ENCODE measurements at regions not wholly inside any gene's neighbourhood (a gene's known extent, or its start where the extent isn't known, plus 50 kb on each side); places are given as distances from the start of the nearest gene placed in this dataset.

- no peak overlapping the region for H3K4ac ChIP-seq (ENCODE audit: low read depth in 1 of 2, low read length in 2 of 2)
- H4K91ac ChIP-seq (ENCODE audit: low read length) = no peak overlapping the region
- H3K23ac ChIP-seq (ENCODE audit: low read length in 2 of 2) = no peak overlapping the region
- H4K8ac ChIP-seq (ENCODE audit: low read length) = no peak overlapping the region
- no peak overlapping the region for H2BK120ac ChIP-seq (ENCODE audit: low read depth, low read length)
- no peak overlapping the region for H3K4me2 ChIP-seq (ENCODE audit: low read length, poor library complexity, severe bottlenecking)
- no peak overlapping the region for H2BK5ac ChIP-seq (ENCODE audit: low read depth, low read length, poor library complexity, severe bottlenecking)
- H2BK15ac ChIP-seq (ENCODE audit: low read depth, poor library complexity, severe bottlenecking) = no peak overlapping the region
- no peak for DNase-seq
- no peak overlapping the region for H3K18ac ChIP-seq (ENCODE audit: low read depth in 1 of 2, low read length in 2 of 2)
- H3K79me1 ChIP-seq (replicated peaks; ENCODE audit: low read length, poor library complexity, severe bottlenecking) = no peaks in the 10 kb centered on the region
- no peak overlapping the region for H2AK5ac ChIP-seq (ENCODE audit: low read length, severe bottlenecking)
- H3K4me1 ChIP-seq (ENCODE audit: control insufficient read depth, insufficient read depth, low read depth, low read length) = peaks cover 10% of the 10 kb centered on the region
- H3K36me3 ChIP-seq (ENCODE audit: control insufficient read depth in 1 of 2, insufficient read depth in 2 of 2, low read depth in 1 of 2, low read length in 2 of 2) = no peaks in the 10 kb centered on the region
- no peak overlapping the region for H2AFZ ChIP-seq (ENCODE audit: low read depth, low read length)
- H3K27me3 ChIP-seq (ENCODE audit: control insufficient read depth in 1 of 2, insufficient read depth in 1 of 2, low read length in 2 of 2) = peaks cover 0 to 7% of the 10 kb centered on the region in 2 experiments
- H3K9me3 ChIP-seq (ENCODE audit: control insufficient read depth, low read length) = no peaks in the 10 kb centered on the region
- H3K4me3 ChIP-seq (ENCODE audit: insufficient read depth in 1 of 2, low read depth in 1 of 2, low read length in 2 of 2) = no peak overlapping the region
- no peak overlapping the region for H3K27ac ChIP-seq (ENCODE audit: low read length, poor library complexity, severe bottlenecking)
- H3K9ac ChIP-seq (ENCODE audit: low read length) = no peak overlapping the region
- H3K14ac ChIP-seq (ENCODE audit: low read length in 2 of 2) = no peak overlapping the region
- WGBS = 81% methylated on average over 6 of the region's 6 CpGs
- H2BK12ac ChIP-seq (ENCODE audit: low read length in 2 of 2) = no peak overlapping the region
These were observed 131.6 kb upstream of the POU3F1 start for GRCh38 chr1:38178216-38178615.

DNA sequence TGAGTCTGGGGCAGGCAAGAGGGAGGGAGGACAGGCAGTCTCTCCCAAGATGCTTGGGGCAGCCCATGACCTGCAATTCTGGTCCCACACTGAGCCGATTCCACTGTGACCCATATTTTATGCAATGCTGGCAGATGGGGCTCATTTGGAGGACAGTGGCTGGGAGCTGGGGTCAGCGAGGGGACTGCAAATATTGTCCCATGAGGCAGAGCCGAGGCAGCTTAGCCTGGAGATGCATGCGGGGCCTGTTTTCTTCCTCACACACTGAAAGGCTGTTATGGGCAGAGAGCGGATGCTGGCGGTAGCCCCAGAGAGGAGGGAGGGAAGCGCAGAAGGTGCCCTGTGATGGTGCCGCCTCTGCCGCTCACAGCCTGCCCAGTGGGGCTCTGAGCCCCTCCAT lies 128.5 kb upstream of the POU3F1 start:
- no peaks in the 10 kb centered on the region for H3K9me3 ChIP-seq (ENCODE audit: control insufficient read depth, low read length)
- no peak overlapping the region for H3K18ac ChIP-seq (ENCODE audit: low read depth in 1 of 2, low read length in 2 of 2)
- no peak overlapping the region for H2BK5ac ChIP-seq (ENCODE audit: low read depth, low read length, poor library complexity, severe bottlenecking)
- H2BK15ac ChIP-seq (ENCODE audit: low read depth, poor library complexity, severe bottlenecking) = no peak overlapping the region
- 83% methylated on average over 6 of the region's 9 CpGs for WGBS
- H3K14ac ChIP-seq (ENCODE audit: low read length in 2 of 2) = no peak overlapping the region
- H4K8ac ChIP-seq (ENCODE audit: low read length) = no peak overlapping the region
- DNase-seq = no peak
- H3K27me3 ChIP-seq (ENCODE audit: control insufficient read depth in 1 of 2, insufficient read depth in 1 of 2, low read length in 2 of 2) = peaks cover 0 to 7% of the 10 kb centered on the region in 2 experiments
- no peak overlapping the region for H3K4me2 ChIP-seq (ENCODE audit: low read length, poor library complexity, severe bottlenecking)
- H3K4me3 ChIP-seq (ENCODE audit: insufficient read depth in 1 of 2, low read depth in 1 of 2, low read length in 2 of 2) = no peak overlapping the region
- H3K4ac ChIP-seq (ENCODE audit: low read depth in 1 of 2, low read length in 2 of 2) = no peak overlapping the region
- no peaks in the 10 kb centered on the region for H3K79me1 ChIP-seq (replicated peaks; ENCODE audit: low read length, poor library complexity, severe bottlenecking)
- no peaks in the 10 kb centered on the region for H3K36me3 ChIP-seq (ENCODE audit: control insufficient read depth in 1 of 2, insufficient read depth in 2 of 2, low read depth in 1 of 2, low read length in 2 of 2)
- H3K23ac ChIP-seq (ENCODE audit: low read length in 2 of 2) = no peak overlapping the region
- H2AFZ ChIP-seq (ENCODE audit: low read depth, low read length) = no peak overlapping the region
- peaks cover 4% of the 10 kb centered on the region for H3K4me1 ChIP-seq (ENCODE audit: control insufficient read depth, insufficient read depth, low read depth, low read length)
- H3K9ac ChIP-seq (ENCODE audit: low read length) = no peak overlapping the region
- H2BK120ac ChIP-seq (ENCODE audit: low read depth, low read length) = no peak overlapping the region
- no peak overlapping the region for H3K27ac ChIP-seq (ENCODE audit: low read length, poor library complexity, severe bottlenecking)
- H4K91ac ChIP-seq (ENCODE audit: low read length) = no peak overlapping the region
- H2AK5ac ChIP-seq (ENCODE audit: low read length, severe bottlenecking) = no peak overlapping the region
- no peak overlapping the region for H2BK12ac ChIP-seq (ENCODE audit: low read length in 2 of 2)

GRCh38 chr1:38173848-38174247 lies 127.3 kb upstream of the POU3F1 start:
- Histone ChIP-seq H3K9me3 (ENCODE audit: control insufficient read depth, low read length) (no peaks in the 10 kb centered on the region), H3K4me1 (ENCODE audit: control insufficient read depth, insufficient read depth, low read depth, low read length) (peaks cover 3% of the 10 kb centered on the region), H3K27me3 (ENCODE audit: control insufficient read depth in 1 of 2, insufficient read depth in 1 of 2, low read length in 2 of 2) (peaks cover 2 to 3% of the 10 kb centered on the region in 2 experiments), H4K8ac (ENCODE audit: low read length) (no peak overlapping the region), H3K9ac (ENCODE audit: low read length) (no peak overlapping the region), H3K18ac (ENCODE audit: low read depth in 1 of 2, low read length in 2 of 2) (no peak overlapping the region), H2BK120ac (ENCODE audit: low read depth, low read length) (no peak overlapping the region), H2AFZ (ENCODE audit: low read depth, low read length) (no peak overlapping the region), H3K27ac (ENCODE audit: low read length, poor library complexity, severe bottlenecking) (no peak overlapping the region), H2AK5ac (ENCODE audit: low read length, severe bottlenecking) (no peak overlapping the region), H4K91ac (ENCODE audit: low read length) (no peak overlapping the region), H2BK15ac (ENCODE audit: low read depth, poor library complexity, severe bottlenecking) (no peak overlapping the region), H3K23ac (ENCODE audit: low read length in 2 of 2) (no peak overlapping the region), H3K4ac (ENCODE audit: low read depth in 1 of 2, low read length in 2 of 2) (no peak overlapping the region), H2BK5ac (ENCODE audit: low read depth, low read length, poor library complexity, severe bottlenecking) (no peak overlapping the region), H3K4me3 (ENCODE audit: insufficient read depth in 1 of 2, low read depth in 1 of 2, low read length in 2 of 2) (no peak overlapping the region), H3K36me3 (ENCODE audit: control insufficient read depth in 1 of 2, insufficient read depth in 2 of 2, low read depth in 1 of 2, low read length in 2 of 2) (no peaks in the 10 kb centered on the region), H2BK12ac (ENCODE audit: low read length in 2 of 2) (no peak overlapping the region), H3K79me1 (replicated peaks; ENCODE audit: low read length, poor library complexity, severe bottlenecking) (no peaks in the 10 kb centered on the region), H3K14ac (ENCODE audit: low read length in 2 of 2) (no peak overlapping the region), H3K4me2 (ENCODE audit: low read length, poor library complexity, severe bottlenecking) (no peak overlapping the region)
- 84% methylated on average over 5 of the region's 5 CpGs for WGBS
- no peak for DNase-seq

- Histone ChIP-seq H2BK120ac (ENCODE audit: low read depth, low read length) (no peak overlapping the region), H2AFZ (ENCODE audit: low read depth, low read length) (no peak overlapping the region), H3K27me3 (ENCODE audit: control insufficient read depth in 1 of 2, insufficient read depth in 1 of 2, low read length in 2 of 2) (peaks cover 3% of the 10 kb centered on the region in 2 experiments), H2BK5ac (ENCODE audit: low read depth, low read length, poor library complexity, severe bottlenecking) (no peak overlapping the region), H3K9me3 (ENCODE audit: control insufficient read depth, low read length) (no peaks in the 10 kb centered on the region), H4K8ac (ENCODE audit: low read length) (no peak overlapping the region), H3K14ac (ENCODE audit: low read length in 2 of 2) (no peak overlapping the region), H4K91ac (ENCODE audit: low read length) (no peak overlapping the region), H3K18ac (ENCODE audit: low read depth in 1 of 2, low read length in 2 of 2) (no peak overlapping the region), H3K9ac (ENCODE audit: low read length) (no peak overlapping the region), H3K36me3 (ENCODE audit: control insufficient read depth in 1 of 2, insufficient read depth in 2 of 2, low read depth in 1 of 2, low read length in 2 of 2) (no peaks in the 10 kb centered on the region), H2BK15ac (ENCODE audit: low read depth, poor library complexity, severe bottlenecking) (no peak overlapping the region), H2BK12ac (ENCODE audit: low read length in 2 of 2) (no peak overlapping the region), H3K79me1 (replicated peaks; ENCODE audit: low read length, poor library complexity, severe bottlenecking) (no peaks in the 10 kb centered on the region), H3K27ac (ENCODE audit: low read length, poor library complexity, severe bottlenecking) (no peak overlapping the region), H3K4me2 (ENCODE audit: low read length, poor library complexity, severe bottlenecking) (no peak overlapping the region), H3K4ac (ENCODE audit: low read depth in 1 of 2, low read length in 2 of 2) (no peak overlapping the region), H2AK5ac (ENCODE audit: low read length, severe bottlenecking) (no peak overlapping the region), H3K23ac (ENCODE audit: low read length in 2 of 2) (no peak overlapping the region), H3K4me1 (ENCODE audit: control insufficient read depth, insufficient read depth, low read depth, low read length) (peaks cover 3% of the 10 kb centered on the region), H3K4me3 (ENCODE audit: insufficient read depth in 1 of 2, low read depth in 1 of 2, low read length in 2 of 2) (no peak overlapping the region)
- 85% methylated on average over 5 of the region's 6 CpGs for WGBS
- no peak for DNase-seq
These were observed 126.7 kb upstream of the POU3F1 start for GRCh38 chr1:38173157-38173831.

All from mesenchymal stem cell (in vitro differentiated cells and primary cell).